GM10266 (cell line): ENCODE measurements at regions not wholly inside any gene's neighbourhood (a gene's known extent, or its start where the extent isn't known, plus 50 kb on each side); places are given as distances from the start of the nearest gene placed in this dataset.

Experiments used
- DNase-seq: peaks from one replicate; pipeline ENCODE4 v3.0.0; 2012; ENCODE audit errors: extremely low spot score
- CTCF ChIP-seq: IDR thresholded peaks from 2 replicates; pipeline ENCODE4 v1.5.1; 2012; ENCODE audit warnings: mild to moderate bottlenecking, low read depth; ENCODE audit not compliant: control insufficient read depth, insufficient read depth; ENCODE audit errors: missing control alignments

GRCh38 chr2:770776-771175 lies 93.6 kb upstream of the TMEM18 start:
- DNase-seq = no peak
- TF ChIP-seq CTCF = no peak

- DNase-seq = no peak
- no peak for TF ChIP-seq CTCF
Measured at GRCh38 chr2:769771-770170, 92.6 kb upstream of the TMEM18 start.

DNA sequence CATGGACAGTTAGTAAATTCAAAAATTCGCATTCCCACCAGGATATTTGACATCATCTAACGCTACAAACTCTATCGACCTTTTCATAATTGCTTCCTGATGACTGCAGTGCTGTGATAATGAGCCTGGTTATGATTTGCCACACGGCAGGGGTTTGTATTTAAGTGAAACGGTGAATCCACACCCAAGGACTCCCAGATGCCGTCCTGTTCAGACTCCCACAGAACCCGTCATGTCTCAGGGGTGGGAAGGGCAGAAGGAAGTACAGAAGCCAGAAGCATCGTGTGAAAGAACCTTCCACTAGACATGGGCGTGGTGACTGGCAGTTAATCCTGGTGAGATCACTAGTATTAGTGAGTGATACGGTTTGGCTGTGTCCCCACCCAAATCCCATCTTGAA lies 91.2 kb upstream of the TMEM18 start:
- no peak for TF ChIP-seq CTCF
- no peak for DNase-seq

GRCh38 chr2:767944-768343 lies 90.7 kb upstream of the TMEM18 start:
- DNase-seq = no peak
- TF ChIP-seq CTCF = no peak

GRCh38 chr2:767440-767839 lies 90.2 kb upstream of the TMEM18 start:
- DNase-seq = no peak

DNA sequence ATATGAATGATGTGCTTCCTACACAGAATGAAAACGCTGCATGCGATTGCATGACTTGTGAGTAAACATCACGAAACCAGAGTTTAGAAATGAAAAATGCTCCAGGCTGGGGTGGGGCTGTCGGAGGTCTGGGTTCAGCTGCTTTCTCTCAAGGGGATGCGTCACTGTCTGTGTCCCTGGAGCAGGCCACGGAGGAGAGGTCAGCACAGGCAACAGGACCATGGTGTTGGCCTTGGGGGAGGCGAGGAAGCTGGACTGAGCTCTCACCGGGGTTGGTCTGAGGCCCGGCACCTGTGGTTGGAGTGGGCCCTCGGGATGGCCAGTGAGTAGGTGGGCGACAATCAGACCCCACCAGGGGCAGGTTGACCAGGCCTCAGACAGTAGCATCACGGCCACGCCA lies 89.0 kb upstream of the TMEM18 start:
- TF ChIP-seq CTCF = no peak
- DNase-seq = no peak

More at GRCh38 chr2:767440-767839, 90.2 kb upstream of the TMEM18 start:
- no peak for TF ChIP-seq CTCF

GRCh38 chr2:765369-765768 lies 88.2 kb upstream of the TMEM18 start:
- no peak for TF ChIP-seq CTCF
- DNase-seq = no peak
